Endothelial cell of umbilical vein (primary cell): ENCODE measurements at regions not wholly inside any gene's neighbourhood (a gene's known extent, or its start where the extent isn't known, plus 50 kb on each side); places are given as distances from the start of the nearest gene placed in this dataset.

Experiments used
- BruUV-seq: library from RNA; stranded (reverse); fragments of 400-500 nt; replicated peaks from 2 replicates; lab custom pipeline; 2021; lab: Mats Ljungman, UMichigan
- CTCF ChIA-PET: fragments of 300-600, 350-600 bp; sonication (Branson Sonifier 250); formaldehyde crosslinking; loops from one replicate; lab custom pipeline; 2021; ENCODE audit warnings: antibody characterized with exemption, inconsistent platforms; lab: Charles Lee
- POLR2A ChIA-PET: fragments of 300-600, 350-600 bp; sonication (Branson Sonifier 250); formaldehyde crosslinking; loops from one replicate; lab custom pipeline; 2021; ENCODE audit warnings: antibody characterized with exemption, inconsistent platforms; lab: Charles Lee
- DNase-seq: peaks from one replicate; pipeline ENCODE4 v3.0.0-alpha.2; 2011; ENCODE audit warnings: low read depth, low spot score
- FAIRE-seq: peaks from 2 replicates; lab custom pipeline; 2011; peaks lifted over from hg19 to GRCh38; lab: Jason Lieb, UNC
- H2AFZ ChIP-seq: 2 replicates; pipeline ENCODE4 v1.6.0; 2012; ENCODE audit warnings: low read depth, low read length, control low read depth, inconsistent platforms
- H3K27ac ChIP-seq: 2 replicates; pipeline ENCODE4 v1.5.1; 2011; ENCODE audit warnings: low read depth, mild to moderate bottlenecking, control low read depth, low read length, moderate library complexity; ENCODE audit not compliant: insufficient read depth
- H3K27me3 ChIP-seq, 2 experiments: 2 replicates each; pipeline versions ENCODE4 v1.6.0 to v1.6.1; 2011; ENCODE audit warnings: low read length in 2 of 2, mixed read lengths in 1 of 2; ENCODE audit not compliant: control insufficient read depth in 2 of 2, insufficient read depth in 2 of 2
- H3K36me3 ChIP-seq, 2 experiments: 2 replicates in 1 of 2; 3 replicates in 1 of 2; pipeline ENCODE4 v1.5.1; 2011; ENCODE audit warnings: low read length in 2 of 2, mild to moderate bottlenecking in 1 of 2, moderate library complexity in 1 of 2; ENCODE audit not compliant: control insufficient read depth in 2 of 2, insufficient read depth in 2 of 2; ENCODE audit errors: extremely low read depth in 1 of 2
- H3K4me1 ChIP-seq: 3 replicates; pipeline ENCODE4 v1.5.1; 2011; ENCODE audit warnings: mild to moderate bottlenecking, low read length; ENCODE audit not compliant: control insufficient read depth, insufficient read depth; ENCODE audit errors: extremely low read depth
- H3K4me2 ChIP-seq: 2 replicates; pipeline ENCODE4 v1.6.1; 2011; ENCODE audit warnings: low read length, control low read depth, mixed read lengths; ENCODE audit not compliant: insufficient read depth
- H3K4me3 ChIP-seq, 3 experiments: fragments of 200-600 bp in 1 of 3; sonication (generic), shearing (Covaris generic) in 1 of 3; replicated peaks in 1 of 3; 2 replicates each; pipeline ENCODE4 v1.5.1; 2011 to 2016; ENCODE audit warnings: control low read depth in 3 of 3, low read length in 3 of 3, mild to moderate bottlenecking in 2 of 3, inconsistent platforms in 1 of 3, low read depth in 1 of 3, moderate library complexity in 1 of 3; ENCODE audit not compliant: insufficient read depth in 1 of 3
- H3K79me2 ChIP-seq: 2 replicates; pipeline ENCODE4 v1.6.0; 2012; ENCODE audit warnings: low read length, inconsistent platforms; ENCODE audit not compliant: control insufficient read depth, insufficient read depth
- H3K9ac ChIP-seq: replicated peaks from 2 replicates; pipeline ENCODE3; 2011; ENCODE audit warnings: low read length, control low read depth; ENCODE audit not compliant: insufficient read depth; ENCODE audit errors: extremely low read depth
- H3K9me1 ChIP-seq: replicated peaks from 3 replicates; pipeline ENCODE4 v1.6.0; 2011; ENCODE audit warnings: mild to moderate bottlenecking, low read length; ENCODE audit not compliant: control insufficient read depth, insufficient read depth; ENCODE audit errors: extremely low read depth
- H3K9me3 ChIP-seq: replicated peaks from 2 replicates; pipeline ENCODE4 v1.5.1; 2012; ENCODE audit warnings: low read length, inconsistent platforms; ENCODE audit not compliant: control insufficient read depth, insufficient read depth
- H4K20me1 ChIP-seq: replicated peaks from 2 replicates; pipeline ENCODE3; 2011; ENCODE audit warnings: mild to moderate bottlenecking, low read length; ENCODE audit not compliant: control insufficient read depth, insufficient read depth; ENCODE audit errors: extremely low read depth
- EZH2 ChIP-seq: IDR thresholded peaks from 2 replicates; pipeline ENCODE4 v1.6.1; 2012; ENCODE audit warnings: borderline replicate concordance, low read depth, mild to moderate bottlenecking, moderate library complexity, low read length, inconsistent platforms; ENCODE audit not compliant: severe bottlenecking
- FOS ChIP-seq: IDR thresholded peaks from 2 replicates; pipeline ENCODE4 v1.6.1; 2011; ENCODE audit warnings: mild to moderate bottlenecking, low read length, moderate library complexity, borderline replicate concordance; ENCODE audit not compliant: insufficient read depth
- GATA2 ChIP-seq: IDR thresholded peaks from 2 replicates; pipeline ENCODE4 v1.7.0; 2011; ENCODE audit warnings: low read depth, mild to moderate bottlenecking, moderate library complexity, mixed read lengths, low read length; ENCODE audit not compliant: insufficient read length, insufficient read depth
- JUN ChIP-seq: IDR thresholded peaks from 2 replicates; pipeline ENCODE4 v1.6.1; 2011; ENCODE audit warnings: borderline replicate concordance, low read depth; ENCODE audit not compliant: insufficient read length, insufficient read depth
- MYC ChIP-seq: IDR thresholded peaks from one replicate; pipeline ENCODE4 v1.6.1; 2011; ENCODE audit warnings: mild to moderate bottlenecking, low read depth, low read length
- POLR2A ChIP-seq: IDR thresholded peaks from 2 replicates; pipeline ENCODE4 v1.6.1; 2012; ENCODE audit warnings: low read depth, mild to moderate bottlenecking, control low read depth, low read length
- POLR2AphosphoS5 ChIP-seq: IDR thresholded peaks from 2 replicates; pipeline ENCODE4 v1.6.1; 2012; ENCODE audit warnings: low read depth, mild to moderate bottlenecking, control low read depth, low read length, moderate library complexity; ENCODE audit not compliant: insufficient read depth
- dilution Hi-C: fragments of 300-500 bp; cut with MboI; formaldehyde crosslinking; loops from one replicate; pipeline ENCODE4 v1.15.0; 2019; ENCODE audit warnings: low sequenced_read_pairs; ENCODE audit not compliant: extremely low pct_ligation_motif_present
- intact Hi-C: fragments of 100-400 bp; cut with micrococcal nuclease; formaldehyde crosslinking; loops from one replicate; pipeline ENCODE4 v1.10.0; 2022
- TF ChIP-seq, protein P1 (sequence below), 2 donors: IDR thresholded peaks; 1 replicate in 1 of 2; 2 replicates in 1 of 2; pipeline ENCODE4 v1.5.1; 2011; ENCODE audit warnings: low read length in 2 of 2, mild to moderate bottlenecking in 2 of 2, moderate library complexity in 2 of 2, control low read depth in 1 of 2, inconsistent platforms in 1 of 2, low read depth in 1 of 2; ENCODE audit not compliant: insufficient read depth in 1 of 2; ENCODE audit errors: extremely low read depth in 1 of 2
- TF ChIP-seq, protein P2 (sequence below): IDR thresholded peaks from 2 replicates; pipeline ENCODE4 v1.6.1; 2011; ENCODE audit not compliant: insufficient read depth, insufficient read length

DNA sequence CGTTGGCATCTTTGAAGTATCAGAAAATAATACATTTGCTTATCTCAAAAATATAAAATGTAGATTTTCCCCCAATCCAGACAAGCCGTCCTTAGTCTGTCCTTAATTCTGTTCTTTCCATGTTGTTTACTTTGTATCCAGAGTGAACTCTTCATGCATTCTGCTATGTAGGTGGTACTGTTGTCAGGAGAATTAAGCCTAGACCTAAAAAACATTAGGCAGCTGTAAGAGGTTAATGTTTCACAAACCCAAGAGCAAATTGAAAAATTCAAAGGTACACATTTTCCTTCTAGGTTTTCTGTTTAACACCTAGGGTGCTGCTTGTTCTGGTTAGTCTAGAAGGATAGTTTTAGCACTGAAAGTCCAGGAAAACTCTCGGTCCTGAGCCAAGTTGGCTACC, 426.4 kb downstream of the QKI start:
- Histone ChIP-seq H3K27me3 (no peaks in the 10 kb centered on the region), H2AFZ (no peak overlapping the region), H3K4me2 (no peak overlapping the region), H3K9me1 (no peaks in the 10 kb centered on the region), H4K20me1 (no peaks in the 10 kb centered on the region), H3K9me3 (peaks cover 2% of the 10 kb centered on the region), H3K4me1 (no peaks in the 10 kb centered on the region), H3K9ac (no peak overlapping the region), H3K4me3 (no peak overlapping the region), H3K27ac (no peak overlapping the region), H3K79me2 (no peaks in the 10 kb centered on the region), H3K36me3 (no peaks in the 10 kb centered on the region)
- BruUV-seq, result no TSS peak
- ChIA-PET POLR2A (no interaction called here), CTCF (no interaction called here)
- intact Hi-C loops, result no loop called here
- TF ChIP-seq, protein P1, sequence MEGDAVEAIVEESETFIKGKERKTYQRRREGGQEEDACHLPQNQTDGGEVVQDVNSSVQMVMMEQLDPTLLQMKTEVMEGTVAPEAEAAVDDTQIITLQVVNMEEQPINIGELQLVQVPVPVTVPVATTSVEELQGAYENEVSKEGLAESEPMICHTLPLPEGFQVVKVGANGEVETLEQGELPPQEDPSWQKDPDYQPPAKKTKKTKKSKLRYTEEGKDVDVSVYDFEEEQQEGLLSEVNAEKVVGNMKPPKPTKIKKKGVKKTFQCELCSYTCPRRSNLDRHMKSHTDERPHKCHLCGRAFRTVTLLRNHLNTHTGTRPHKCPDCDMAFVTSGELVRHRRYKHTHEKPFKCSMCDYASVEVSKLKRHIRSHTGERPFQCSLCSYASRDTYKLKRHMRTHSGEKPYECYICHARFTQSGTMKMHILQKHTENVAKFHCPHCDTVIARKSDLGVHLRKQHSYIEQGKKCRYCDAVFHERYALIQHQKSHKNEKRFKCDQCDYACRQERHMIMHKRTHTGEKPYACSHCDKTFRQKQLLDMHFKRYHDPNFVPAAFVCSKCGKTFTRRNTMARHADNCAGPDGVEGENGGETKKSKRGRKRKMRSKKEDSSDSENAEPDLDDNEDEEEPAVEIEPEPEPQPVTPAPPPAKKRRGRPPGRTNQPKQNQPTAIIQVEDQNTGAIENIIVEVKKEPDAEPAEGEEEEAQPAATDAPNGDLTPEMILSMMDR (IDR thresholded peaks at IDR 0.05; ENCODE audit: extremely low read depth in 1 of 2, insufficient read depth in 1 of 2, low read depth in 1 of 2, low read length in 2 of 2), result no peak
- TF ChIP-seq, protein P2, sequence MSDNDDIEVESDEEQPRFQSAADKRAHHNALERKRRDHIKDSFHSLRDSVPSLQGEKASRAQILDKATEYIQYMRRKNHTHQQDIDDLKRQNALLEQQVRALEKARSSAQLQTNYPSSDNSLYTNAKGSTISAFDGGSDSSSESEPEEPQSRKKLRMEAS, result no peak
- TF ChIP-seq GATA2 (no peak), MYC (no peak), JUN (no peak), POLR2A (no peak), EZH2 (no peak), FOS (no peak), POLR2AphosphoS5 (no peak)
- DNase-seq (no peak), FAIRE-seq (no peak)
- dilution Hi-C loops, result no loop called here
